Hepatocyte (in vitro differentiated cells): ENCODE measurements at regions not wholly inside any gene's neighbourhood (a gene's known extent, or its start where the extent isn't known, plus 50 kb on each side); places are given as distances from the start of the nearest gene placed in this dataset.
"Not testable (repeated sequence)": the region's sequence is repeated elsewhere in the genome, so short reads cannot be mapped to it uniquely, and the experiment has no call there.

Source experiments
- DNase-seq: peaks from one replicate; pipeline ENCODE4 v3.0.0-alpha.2; 2016; ENCODE audit warnings: low spot score
- H2AFZ ChIP-seq: fragments of 200-600 bp; sonication (generic); 2 replicates; pipeline ENCODE4 v1.6.0; 2016; ENCODE audit warnings: antibody characterized with exemption, mild to moderate bottlenecking
- H3K27ac ChIP-seq: fragments of 200-600 bp; sonication (generic); 2 replicates; pipeline ENCODE4 v1.5.1; 2016; ENCODE audit warnings: mild to moderate bottlenecking
- H3K27me3 ChIP-seq: fragments of 200-600 bp; sonication (generic); 2 replicates; pipeline ENCODE4 v1.6.1; 2016
- H3K36me3 ChIP-seq: fragments of 200-600 bp; sonication (generic); replicated peaks from 2 replicates; pipeline ENCODE4 v1.5.1; 2016; ENCODE audit warnings: low read depth; ENCODE audit not compliant: insufficient read depth
- H3K4me1 ChIP-seq: fragments of 200-600 bp; sonication (generic); 2 replicates; pipeline ENCODE4 v1.5.1; 2016; ENCODE audit warnings: mild to moderate bottlenecking, moderate library complexity; ENCODE audit not compliant: insufficient read depth
- H3K4me2 ChIP-seq: fragments of 200-600 bp; sonication (generic); 2 replicates; pipeline ENCODE4 v1.6.0; 2016
- H3K4me3 ChIP-seq: fragments of 200-600 bp; sonication (generic); 2 replicates; pipeline ENCODE4 v1.5.1; 2016; ENCODE audit warnings: mild to moderate bottlenecking
- H3K79me2 ChIP-seq: fragments of 200-600 bp; sonication (generic); 2 replicates; pipeline ENCODE4 v1.6.0; 2017; ENCODE audit warnings: mild to moderate bottlenecking
- H3K9me2 ChIP-seq: fragments of 200-600 bp; sonication (generic); replicated peaks from 2 replicates; pipeline ENCODE4 v1.6.0; 2017; ENCODE audit warnings: mild to moderate bottlenecking; ENCODE audit not compliant: insufficient read depth
- H3K9me3 ChIP-seq: fragments of 200-600 bp; sonication (generic); 2 replicates; pipeline ENCODE4 v1.5.1; 2016; ENCODE audit warnings: low read depth, mild to moderate bottlenecking
- H4K20me1 ChIP-seq: fragments of 200-600 bp; sonication (generic); 2 replicates; pipeline ENCODE4 v1.6.0; 2016; ENCODE audit warnings: mild to moderate bottlenecking; ENCODE audit not compliant: insufficient read depth, poor library complexity, severe bottlenecking
- CTCF ChIP-seq: fragments of 200-600 bp; sonication (generic); IDR thresholded peaks from 2 replicates; pipeline ENCODE4 v1.5.1; 2016; ENCODE audit warnings: antibody characterized with exemption, mild to moderate bottlenecking; ENCODE audit not compliant: poor library complexity
- EZH2 ChIP-seq: fragments of 200-600 bp; sonication (generic); IDR thresholded peaks from 2 replicates; pipeline ENCODE4 v1.6.1; 2016; ENCODE audit warnings: antibody characterized with exemption, mild to moderate bottlenecking, borderline replicate concordance
- EZH2phosphoT487 ChIP-seq: fragments of 200-600 bp; sonication (generic); IDR thresholded peaks from one replicate; pipeline ENCODE4 v1.6.1; 2018; ENCODE audit warnings: antibody characterized with exemption, mild to moderate bottlenecking, low read depth, moderate library complexity; ENCODE audit not compliant: unreplicated experiment, severe bottlenecking
- WGBS: methylation state at CpG from one replicate; pipeline ENCODE4 v1.1.6; 2016; ENCODE audit warnings: low lambda C conversion rate; ENCODE audit errors: missing lambda C conversion rate; 5-methylcytosine and 5-hydroxymethylcytosine counted together

GRCh38 chr15:30791239-30792175, 112.2 kb upstream of the FAN1 start:
- no peaks in the 10 kb centered on the region for H3K27me3 ChIP-seq
- no peak for TF ChIP-seq EZH2phosphoT487
- TF ChIP-seq CTCF = no peak
- no peak for TF ChIP-seq EZH2
- no peaks in the 10 kb centered on the region for H3K9me3 ChIP-seq
- 97% methylated on average over 18 of the region's 18 CpGs for WGBS
- no peaks in the 10 kb centered on the region for H3K9me2 ChIP-seq
- H4K20me1 ChIP-seq = no peaks in the 10 kb centered on the region
- no peaks in the 10 kb centered on the region for H3K4me1 ChIP-seq
- DNase-seq = no peak
- no peak overlapping the region for H3K4me2 ChIP-seq
- H3K4me3 ChIP-seq = no peak overlapping the region
- no peak overlapping the region for H3K27ac ChIP-seq
- H2AFZ ChIP-seq = no peak overlapping the region
- no peaks in the 10 kb centered on the region for H3K36me3 ChIP-seq
- no peaks in the 10 kb centered on the region for H3K79me2 ChIP-seq

- WGBS = 68% methylated on average over 3 of the region's 3 CpGs
- H4K20me1 ChIP-seq, DNase-seq, H3K36me3 ChIP-seq, H3K4me1 ChIP-seq, H3K9me3 ChIP-seq, H3K27me3 ChIP-seq, H3K4me2 ChIP-seq, H3K79me2 ChIP-seq, H2AFZ ChIP-seq, H3K4me3 ChIP-seq, H3K27ac ChIP-seq, H3K9me2 ChIP-seq: not testable (repeated sequence)
These were observed 110.9 kb upstream of the FAN1 start for GRCh38 chr15:30792843-30793242.

GRCh38 chr15:30794388-30794787, 109.3 kb upstream of the FAN1 start:
- 91% methylated on average over 6 of the region's 6 CpGs for WGBS

More at GRCh38 chr15:30794388-30794787, 109.3 kb upstream of the FAN1 start:
- Histone ChIP-seq H3K4me2 (no peak overlapping the region), H3K9me3 (no peaks in the 10 kb centered on the region), H3K4me3 (no peak overlapping the region), H3K4me1 (no peaks in the 10 kb centered on the region), H2AFZ (no peak overlapping the region), H3K27me3 (no peaks in the 10 kb centered on the region), H3K9me2 (no peaks in the 10 kb centered on the region), H3K36me3 (no peaks in the 10 kb centered on the region), H3K27ac (no peak overlapping the region), H3K79me2 (no peaks in the 10 kb centered on the region), H4K20me1 (no peaks in the 10 kb centered on the region)
- TF ChIP-seq CTCF (no peak), EZH2 (no peak), EZH2phosphoT487 (no peak)
- no peak for DNase-seq
